Left colon (tissue), 2 donors: ENCODE measurements at regions not wholly inside any gene's neighbourhood (a gene's known extent, or its start where the extent isn't known, plus 50 kb on each side); places are given as distances from the start of the nearest gene placed in this dataset.
"Not testable (repeated sequence)": the region's sequence is repeated elsewhere in the genome, so short reads cannot be mapped to it uniquely, and the experiment has no call there.

Experiments
- ATAC-seq: fragments of 200-7000 bp; cut with Tn5 transposase; one replicate; pipeline ENCODE4 v1.9.1; 2020; ENCODE audit warnings: mild to moderate bottlenecking, moderate library complexity
- DNase-seq, 2 donors: peaks; one replicate each; pipeline ENCODE4 v3.0.0-alpha.2; 2020
- intact Hi-C, 2 donors: fragments of 100-400 bp; cut with DNase I in 1 of 2; cut with micrococcal nuclease in 1 of 2; formaldehyde crosslinking; loops; one replicate each; pipeline versions ENCODE4 v1.11.2 to v1.14.0; 2022; cut with DNase I, micrococcal nuclease
- donor health status: DM: no; HTN: no; CAD: no.
- donor health status: DM: yes; HTN: yes; CAD: no.

GRCh38 chr10:46733635-46734261 lies 154.8 kb downstream of the SYT15 start:
- ATAC-seq, intact Hi-C loops, DNase-seq: not testable (repeated sequence)

GRCh38 chr10:46734262-46734642 lies 155.3 kb downstream of the SYT15 start:
- DNase-seq, intact Hi-C loops, ATAC-seq: not testable (repeated sequence)

GRCh38 chr10:46739919-46740318 lies 161.0 kb downstream of the SYT15 start:
- ATAC-seq = peak; percentile 58
- intact Hi-C loops = not testable (repeated sequence)

DNA sequence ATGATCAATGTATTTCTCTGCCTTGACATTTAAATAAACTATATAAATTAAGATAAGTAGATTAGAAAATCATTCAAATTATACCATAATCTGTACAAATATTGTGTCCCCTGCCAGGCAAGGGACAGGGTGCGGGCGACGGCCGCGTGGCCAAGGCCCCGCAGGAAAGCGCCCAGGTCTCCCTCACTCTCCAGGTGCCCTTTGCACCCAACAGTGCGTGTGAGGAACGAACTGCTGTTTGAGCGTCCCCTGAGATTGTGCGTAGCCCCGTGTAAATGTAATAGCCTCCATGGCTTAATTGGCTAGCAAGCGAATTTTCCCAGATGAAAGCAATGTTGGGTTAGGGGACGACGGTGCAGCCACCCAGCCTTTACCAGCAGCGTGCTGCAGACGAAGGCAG lies 161.4 kb downstream of the SYT15 start:
- intact Hi-C loops = not testable (repeated sequence)
- peak; percentile 77 for ATAC-seq

More at GRCh38 chr10:46739919-46740318, 161.0 kb downstream of the SYT15 start:
- not testable (repeated sequence) for DNase-seq

DNA sequence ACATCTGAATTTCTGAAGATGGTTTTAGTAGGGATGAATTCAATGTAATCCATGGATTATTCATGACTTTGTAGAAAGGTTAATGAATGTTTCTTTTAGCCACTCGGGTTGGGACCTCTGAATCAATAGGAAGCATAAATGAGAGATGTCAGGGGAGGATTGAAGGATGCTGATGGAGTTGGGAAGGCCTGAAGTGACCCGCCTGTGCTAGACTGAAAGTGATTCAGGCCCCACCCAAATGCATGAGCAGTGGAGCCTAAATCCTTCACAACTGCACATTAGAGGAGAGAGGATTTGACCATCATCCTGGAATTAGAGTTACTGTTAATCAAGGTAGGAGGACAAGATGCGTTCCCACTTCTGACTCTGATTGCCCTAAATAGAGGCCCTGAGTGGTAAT lies 162.2 kb upstream of the PTPN20 start:
- intact Hi-C loops, DNase-seq, ATAC-seq: not testable (repeated sequence)

More for the DNA sequence above, 161.4 kb downstream of the SYT15 start:
- not testable (repeated sequence) for DNase-seq

GRCh38 chr10:46749470-46749869 lies 161.8 kb upstream of the PTPN20 start:
- intact Hi-C loops, ATAC-seq, DNase-seq: not testable (repeated sequence)

DNA sequence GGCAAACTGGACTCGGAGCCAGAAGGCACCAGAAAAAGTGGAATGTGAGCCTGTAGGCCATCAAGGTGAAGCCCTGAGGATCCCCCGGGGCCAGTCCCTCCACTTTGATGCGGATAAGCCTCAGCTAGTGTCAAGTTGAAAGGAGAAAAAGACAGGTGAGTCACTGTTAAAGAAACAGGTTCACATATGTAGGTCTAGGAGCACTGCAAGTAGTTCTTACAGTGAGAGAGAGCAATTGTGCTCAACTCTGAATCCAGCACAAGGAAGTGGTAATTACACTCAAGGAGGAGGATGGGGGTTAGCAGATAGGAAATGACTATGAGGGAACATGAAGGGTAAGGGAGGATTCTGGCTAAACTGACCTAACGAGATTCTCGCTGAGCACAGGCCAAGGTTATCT lies 157.5 kb upstream of the PTPN20 start:
- DNase-seq, ATAC-seq, intact Hi-C loops: not testable (repeated sequence)

DNA sequence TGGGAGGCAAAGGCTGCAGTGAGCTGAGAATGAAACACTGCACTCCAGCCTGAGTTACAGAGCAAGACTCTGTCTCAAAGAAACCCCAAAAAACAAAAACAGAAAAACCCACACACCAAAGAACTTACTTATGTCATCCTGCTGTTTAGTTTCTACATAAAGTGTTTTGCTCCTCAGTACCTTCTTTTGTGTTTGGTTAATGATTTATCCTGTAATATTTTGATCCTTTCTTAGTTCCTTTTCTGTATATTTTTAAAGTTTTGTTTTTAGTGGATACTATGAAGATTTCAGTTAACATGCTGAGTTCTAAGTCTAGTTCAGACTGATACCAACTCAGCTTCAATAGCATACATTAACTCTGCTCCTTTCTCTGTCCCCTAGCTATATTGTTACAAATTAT lies 149.8 kb upstream of the PTPN20 start:
- DNase-seq, intact Hi-C loops: not testable (repeated sequence)

GRCh38 chr10:46768515-46769291 lies 142.5 kb upstream of the PTPN20 start:
- ATAC-seq, DNase-seq, intact Hi-C loops: not testable (repeated sequence)

More for the DNA sequence above, 149.8 kb upstream of the PTPN20 start:
- ATAC-seq = not testable (repeated sequence)

DNA sequence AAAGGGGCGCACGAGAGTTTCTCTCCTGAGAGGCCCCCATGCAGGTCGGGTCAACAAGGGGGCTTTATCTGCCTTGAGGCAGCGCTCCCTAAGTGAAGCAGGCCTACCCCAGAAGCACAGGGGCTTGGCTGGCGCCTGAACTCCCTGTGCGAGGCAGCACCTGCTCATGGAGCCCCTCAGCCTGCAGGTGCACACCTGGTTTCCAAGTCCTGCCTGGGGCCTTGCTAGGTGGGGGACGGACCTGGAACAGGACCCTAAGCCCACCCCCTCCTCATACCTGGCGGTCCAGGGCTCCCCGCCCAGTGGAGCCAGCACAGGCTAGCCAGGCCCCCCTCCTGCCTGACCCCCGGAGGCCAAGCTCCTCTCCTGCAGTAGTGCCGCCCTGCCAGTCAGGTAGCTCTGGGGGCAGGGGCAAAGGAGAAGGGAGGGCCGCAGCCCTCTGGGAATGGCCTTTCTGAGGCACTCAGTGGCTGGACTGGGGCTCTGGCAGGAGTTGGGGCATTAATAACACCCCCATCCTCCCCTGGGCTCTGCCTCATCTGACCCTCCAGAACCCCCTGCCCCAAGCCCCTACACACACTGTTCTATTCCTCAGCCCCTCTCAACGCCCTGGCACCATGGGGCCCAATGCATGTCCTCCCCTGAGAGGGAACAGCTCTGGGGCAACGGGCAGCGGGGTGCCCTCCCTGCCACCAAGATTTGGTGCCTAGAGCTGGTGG lies 137.9 kb upstream of the PTPN20 start:
- ATAC-seq, intact Hi-C loops, DNase-seq: not testable (repeated sequence)

DNA sequence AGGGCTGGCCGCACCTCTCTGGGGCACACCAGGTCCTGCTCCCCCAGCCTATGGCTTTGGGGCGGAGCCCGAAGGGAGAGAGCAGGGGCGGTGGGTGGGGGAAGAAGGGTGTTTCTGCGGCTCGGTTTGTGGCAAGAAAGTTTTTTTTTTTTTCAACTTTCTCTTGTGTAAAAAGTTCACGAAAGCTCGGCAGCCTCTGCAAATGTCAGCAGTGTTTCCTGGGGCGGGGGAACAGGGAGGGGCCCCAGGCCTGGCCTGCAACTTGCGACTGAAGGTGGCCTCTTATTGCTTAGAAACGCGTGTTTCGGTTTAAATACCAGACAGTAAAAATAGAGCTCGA lies 137.4 kb upstream of the PTPN20 start:
- DNase-seq, intact Hi-C loops, ATAC-seq: not testable (repeated sequence)

- intact Hi-C loops, ATAC-seq: not testable (repeated sequence)
- DNase-seq = peak in 1 of 2 donors; percentile 15
These were observed 136.9 kb upstream of the PTPN20 start for GRCh38 chr10:46774366-46774765.

GRCh38 chr10:46774945-46775667 lies 136.1 kb upstream of the PTPN20 start:
- ATAC-seq, intact Hi-C loops: not testable (repeated sequence)

DNA sequence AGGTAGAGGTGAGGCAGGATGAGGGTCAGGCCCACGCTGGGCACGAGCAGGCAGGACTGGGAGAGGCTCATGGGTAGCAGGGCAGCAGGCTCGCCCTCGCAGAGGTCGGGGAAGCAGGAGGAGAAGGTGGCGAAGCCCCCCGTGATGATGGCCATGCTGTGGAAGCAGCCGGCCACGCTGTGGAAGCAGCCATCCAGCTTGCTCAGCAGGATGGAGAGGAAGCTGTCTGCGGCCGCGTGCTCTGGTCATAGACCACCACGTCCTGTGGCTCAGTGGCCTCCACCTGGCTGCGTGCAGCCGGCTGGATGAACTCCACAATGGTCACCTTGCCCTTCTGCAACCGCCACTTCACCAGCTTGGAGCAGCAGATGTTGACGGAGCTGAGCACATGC lies 135.6 kb upstream of the PTPN20 start:
- DNase-seq, ATAC-seq, intact Hi-C loops: not testable (repeated sequence)

More at GRCh38 chr10:46774945-46775667, 136.1 kb upstream of the PTPN20 start:
- not testable (repeated sequence) for DNase-seq

DNA sequence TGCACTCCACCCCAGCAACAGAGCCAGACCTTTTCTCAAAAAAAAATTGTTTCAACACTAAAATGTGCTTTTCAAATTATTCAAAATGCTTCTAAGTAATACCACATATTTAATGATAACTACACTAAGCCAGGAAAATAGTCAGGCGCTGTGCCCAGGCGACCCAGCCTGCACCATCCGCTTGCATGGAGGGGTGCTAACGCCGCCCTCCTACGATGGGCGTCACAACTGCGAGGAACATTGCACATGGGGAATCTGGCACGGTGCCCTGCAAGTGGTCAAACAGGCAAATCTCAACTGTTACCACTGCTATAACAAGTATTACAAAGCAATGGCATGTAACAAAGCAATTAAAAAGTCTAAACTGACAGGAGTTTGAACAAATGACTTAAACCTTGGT lies 131.7 kb upstream of the PTPN20 start:
- peak in 1 of 2 donors; percentile 66 for DNase-seq
- intact Hi-C loops = not testable (repeated sequence)
- ATAC-seq = peak; percentile 45

GRCh38 chr10:46780164-46780563 lies 131.1 kb upstream of the PTPN20 start:
- ATAC-seq, DNase-seq, intact Hi-C loops: not testable (repeated sequence)

- DNase-seq, ATAC-seq, intact Hi-C loops: not testable (repeated sequence)
These were observed 130.2 kb upstream of the PTPN20 start for GRCh38 chr10:46781001-46781400.
